ENCODE measurements at regions not wholly inside any gene's neighbourhood (a gene's known extent, or its start where the extent isn't known, plus 50 kb on each side); places are given as distances from the start of the nearest gene placed in this dataset.

GRCh38 chr2:78498125-78498524 is 527.4 kb upstream of the REG3G start:
- DNase-seq: no peak

GRCh38 chr2:78506301-78506700 is 519.2 kb upstream of the REG3G start:
- DNase-seq: no peak

GRCh38 chr2:78521938-78522337 is 503.6 kb upstream of the REG3G start:
- DNase-seq: no peak

- no peak for DNase-seq
These were observed 492.6 kb upstream of the REG3G start for GRCh38 chr2:78532762-78533379.

- no peak for DNase-seq
These were observed 490.1 kb upstream of the REG3G start for GRCh38 chr2:78535395-78535794.

GRCh38 chr2:78538322-78538721 is 487.2 kb upstream of the REG3G start:
- DNase-seq: no peak

GRCh38 chr2:78540255-78540654 is 485.2 kb upstream of the REG3G start:
- no peak for DNase-seq

- no peak for DNase-seq
These were observed 484.4 kb upstream of the REG3G start for GRCh38 chr2:78541088-78541450.

GRCh38 chr2:78541451-78542267 is 483.8 kb upstream of the REG3G start:
- no peak for DNase-seq

- no peak for DNase-seq
These were observed 478.7 kb upstream of the REG3G start for GRCh38 chr2:78546843-78547242.

GRCh38 chr2:78549766-78550165 is 475.7 kb upstream of the REG3G start:
- DNase-seq: no peak

- no peak for DNase-seq
These were observed 471.4 kb upstream of the REG3G start for GRCh38 chr2:78553866-78554647.

- no peak for DNase-seq
These were observed 463.6 kb upstream of the REG3G start for GRCh38 chr2:78561876-78562275.

GRCh38 chr2:78564666-78565065 is 460.8 kb upstream of the REG3G start:
- DNase-seq: no peak

GRCh38 chr2:78568782-78569373 is 456.6 kb upstream of the REG3G start:
- DNase-seq: no peak

- DNase-seq: no peak
These were observed 449.1 kb upstream of the REG3G start for GRCh38 chr2:78576409-78576808.

- no peak for DNase-seq
These were observed 439.6 kb upstream of the REG3G start for GRCh38 chr2:78585871-78586270.

GRCh38 chr2:78586316-78586715 is 439.2 kb upstream of the REG3G start:
- DNase-seq: no peak

- no peak for DNase-seq
These were observed 435.6 kb upstream of the REG3G start for GRCh38 chr2:78589871-78590270.

GRCh38 chr2:78592491-78592890 is 433.0 kb upstream of the REG3G start:
- DNase-seq: no peak

- DNase-seq: no peak
These were observed 424.4 kb upstream of the REG3G start for GRCh38 chr2:78601113-78601512.

- DNase-seq: no peak
These were observed 422.6 kb upstream of the REG3G start for GRCh38 chr2:78602862-78603261.

- DNase-seq: no peak
These were observed 418.6 kb upstream of the REG3G start for GRCh38 chr2:78606895-78607294.

All from right kidney (tissue), 1 donor.